ENCODE measurements at regions not wholly inside any gene's neighbourhood (a gene's known extent, or its start where the extent isn't known, plus 50 kb on each side); places are given as distances from the start of the nearest gene placed in this dataset.

- no peak for TF ChIP-seq POLR2A (IDR thresholded peaks at IDR 0.05)
- TF ChIP-seq, protein P1, sequence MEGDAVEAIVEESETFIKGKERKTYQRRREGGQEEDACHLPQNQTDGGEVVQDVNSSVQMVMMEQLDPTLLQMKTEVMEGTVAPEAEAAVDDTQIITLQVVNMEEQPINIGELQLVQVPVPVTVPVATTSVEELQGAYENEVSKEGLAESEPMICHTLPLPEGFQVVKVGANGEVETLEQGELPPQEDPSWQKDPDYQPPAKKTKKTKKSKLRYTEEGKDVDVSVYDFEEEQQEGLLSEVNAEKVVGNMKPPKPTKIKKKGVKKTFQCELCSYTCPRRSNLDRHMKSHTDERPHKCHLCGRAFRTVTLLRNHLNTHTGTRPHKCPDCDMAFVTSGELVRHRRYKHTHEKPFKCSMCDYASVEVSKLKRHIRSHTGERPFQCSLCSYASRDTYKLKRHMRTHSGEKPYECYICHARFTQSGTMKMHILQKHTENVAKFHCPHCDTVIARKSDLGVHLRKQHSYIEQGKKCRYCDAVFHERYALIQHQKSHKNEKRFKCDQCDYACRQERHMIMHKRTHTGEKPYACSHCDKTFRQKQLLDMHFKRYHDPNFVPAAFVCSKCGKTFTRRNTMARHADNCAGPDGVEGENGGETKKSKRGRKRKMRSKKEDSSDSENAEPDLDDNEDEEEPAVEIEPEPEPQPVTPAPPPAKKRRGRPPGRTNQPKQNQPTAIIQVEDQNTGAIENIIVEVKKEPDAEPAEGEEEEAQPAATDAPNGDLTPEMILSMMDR (IDR thresholded peaks at IDR 0.05) = no peak
- no peak for TF ChIP-seq POLR2AphosphoS5 (IDR thresholded peaks at IDR 0.05)
- no peak for TF ChIP-seq EP300 (IDR thresholded peaks at IDR 0.05)
Measured at GRCh38 chr13:24045597-24045996, 114.9 kb upstream of the SPATA13 start.

All from stomach (tissue), 4 donors.